CMK (cell line): ENCODE measurements at regions not wholly inside any gene's neighbourhood (a gene's known extent, or its start where the extent isn't known, plus 50 kb on each side); places are given as distances from the start of the nearest gene placed in this dataset.

Source experiments
- DNase-seq: peaks from one replicate; pipeline ENCODE4 v3.0.0-alpha.2; 2010; ENCODE audit warnings: low read depth

DNA sequence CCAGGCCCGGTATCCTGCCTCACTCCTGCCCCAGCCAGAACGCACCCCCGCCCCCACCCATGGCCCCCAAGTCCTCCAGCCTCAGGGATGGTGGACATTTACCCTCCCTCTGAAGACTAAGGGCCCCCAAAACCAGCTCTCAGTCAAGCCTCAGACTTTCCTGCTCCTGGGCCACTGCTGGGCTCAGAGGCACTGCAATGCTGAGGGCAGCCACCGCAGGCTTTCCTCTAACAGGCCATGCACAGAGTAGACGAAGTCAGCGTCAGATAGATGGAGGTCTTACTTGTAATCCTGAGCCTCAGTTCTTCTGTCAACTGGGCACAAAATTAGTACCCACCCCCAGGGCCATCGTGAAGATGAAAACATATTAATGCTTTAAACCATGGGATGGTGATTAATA is 92.6 kb downstream of the TTC32 start:
- no peak for DNase-seq

DNA sequence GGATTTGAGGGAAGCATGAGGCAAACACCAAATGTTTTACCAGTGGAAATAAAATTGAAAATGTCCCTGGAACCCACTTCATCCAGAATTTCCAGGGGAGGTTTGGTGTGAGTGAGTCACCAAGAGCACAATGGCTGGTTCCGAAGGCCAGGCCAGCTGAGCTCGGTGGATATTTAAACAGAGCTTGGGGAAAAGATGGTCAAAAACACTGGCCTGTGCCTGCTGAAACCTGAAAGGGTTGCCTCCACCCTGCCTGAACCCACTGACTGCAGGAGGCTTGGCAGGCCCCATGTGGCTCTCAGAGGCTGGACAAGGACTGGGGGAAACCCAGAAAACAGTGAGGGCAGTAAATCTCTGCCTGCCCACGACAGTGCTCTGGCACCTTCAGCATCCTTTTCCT is 93.9 kb downstream of the TTC32 start:
- DNase-seq = no peak

DNA sequence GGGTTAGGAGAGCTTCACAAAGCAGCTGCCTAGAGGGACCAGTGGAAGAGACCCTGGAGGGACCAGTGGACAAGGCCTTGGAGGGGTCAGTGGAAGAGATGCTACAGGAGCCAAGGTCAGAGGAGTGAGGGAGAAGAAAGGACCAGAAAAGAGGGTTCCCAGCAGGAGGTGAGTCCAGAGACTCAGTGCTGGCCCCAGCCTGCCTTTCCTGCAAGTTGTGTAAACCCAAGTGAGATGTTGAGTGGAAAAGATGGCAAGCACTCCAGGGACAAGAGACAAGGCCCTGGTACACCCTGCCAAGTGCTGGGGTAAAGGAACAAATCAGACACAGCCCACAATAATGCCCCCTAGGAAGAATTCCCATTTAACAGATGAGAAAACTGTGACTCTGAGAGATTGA is 94.4 kb downstream of the TTC32 start:
- DNase-seq = no peak

DNA sequence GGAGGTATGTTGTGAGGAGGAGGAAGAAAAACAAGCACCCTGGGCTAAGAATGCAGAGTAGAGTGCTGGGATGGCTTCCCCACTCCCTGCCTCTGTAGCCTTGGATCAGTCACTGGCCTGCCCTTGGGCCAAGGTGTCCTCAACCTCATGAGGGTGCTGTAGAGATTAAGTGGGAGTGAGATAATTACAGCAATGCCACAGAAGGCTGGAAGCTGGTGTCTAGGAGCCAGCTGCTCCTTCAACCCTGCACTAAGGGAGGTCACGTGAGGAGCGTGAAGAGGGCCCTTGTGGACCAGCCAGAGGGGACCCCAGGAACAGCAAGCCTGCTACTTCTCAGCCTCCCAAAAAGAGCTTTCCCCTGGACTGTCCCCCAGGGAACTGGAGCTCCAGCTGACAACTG is 95.2 kb downstream of the TTC32 start:
- DNase-seq = no peak

DNA sequence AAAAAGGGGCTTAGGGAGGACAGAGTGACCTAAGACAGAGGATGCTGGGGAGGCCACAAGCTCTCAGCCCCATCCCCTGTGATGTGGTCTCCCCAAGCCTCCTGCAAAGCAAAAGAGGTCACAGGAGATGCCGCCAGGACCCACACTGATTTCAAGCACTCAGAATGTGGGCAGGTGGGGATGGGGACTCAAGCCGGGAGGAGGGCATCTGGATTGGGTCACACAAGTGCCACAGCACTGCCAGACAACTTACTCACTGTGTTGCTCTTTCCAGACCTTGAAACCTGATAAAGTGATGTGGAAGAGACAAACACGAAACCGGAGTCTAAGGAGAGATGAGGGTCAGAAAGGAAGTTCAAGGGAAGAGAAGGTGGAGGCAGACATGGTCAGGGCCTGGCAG is 95.7 kb downstream of the TTC32 start:
- DNase-seq = no peak

DNA sequence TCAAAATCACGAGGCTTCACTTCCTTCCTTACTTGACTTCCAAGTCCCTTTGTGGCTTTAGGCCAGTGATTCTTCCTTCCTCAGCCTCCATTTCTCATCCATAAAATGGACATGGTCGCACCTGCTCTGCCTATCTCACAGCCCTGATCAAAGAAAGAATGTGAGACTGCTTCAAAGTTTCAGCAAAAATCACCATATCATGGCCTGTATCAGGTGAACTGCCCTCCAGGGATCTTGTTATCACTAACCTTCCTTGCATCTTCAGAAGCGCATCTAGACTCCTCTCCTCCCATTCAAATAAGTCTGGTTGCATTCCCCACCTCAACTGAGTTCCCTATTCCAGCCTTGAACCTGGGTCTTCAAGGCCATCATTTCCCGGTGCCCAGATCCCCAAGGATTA is 96.5 kb downstream of the TTC32 start:
- DNase-seq = no peak

DNA sequence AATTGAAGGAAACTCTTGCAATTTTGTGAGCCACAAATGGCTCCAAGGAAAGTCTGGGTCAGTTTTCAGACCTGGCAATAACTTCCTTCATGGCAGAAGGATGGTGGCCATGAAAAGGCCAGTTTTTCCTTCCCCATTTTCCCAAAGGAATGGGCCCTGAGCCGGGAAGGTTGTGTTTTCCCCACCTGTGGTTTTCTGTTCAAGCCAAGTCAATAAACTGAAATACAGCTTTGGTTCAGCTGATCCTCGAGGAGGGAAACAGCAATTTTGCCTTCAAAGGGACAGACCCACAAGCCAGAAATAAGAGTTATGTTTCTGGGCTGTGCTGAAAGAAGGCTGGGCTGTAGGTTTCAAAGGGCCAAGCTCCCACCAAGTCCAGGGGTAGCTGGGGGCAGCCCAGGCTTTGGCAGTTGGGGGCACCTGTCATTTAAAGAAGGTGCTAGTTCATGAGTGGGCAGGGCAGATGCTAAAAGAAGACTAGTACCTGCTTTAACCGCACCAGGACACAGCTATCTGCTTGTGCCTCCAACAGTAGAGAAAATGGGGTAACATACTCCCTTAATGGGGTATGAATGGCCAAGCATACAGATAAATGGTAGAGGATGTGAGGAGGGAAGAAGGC is 97.0 kb downstream of the TTC32 start:
- no peak for DNase-seq

DNA sequence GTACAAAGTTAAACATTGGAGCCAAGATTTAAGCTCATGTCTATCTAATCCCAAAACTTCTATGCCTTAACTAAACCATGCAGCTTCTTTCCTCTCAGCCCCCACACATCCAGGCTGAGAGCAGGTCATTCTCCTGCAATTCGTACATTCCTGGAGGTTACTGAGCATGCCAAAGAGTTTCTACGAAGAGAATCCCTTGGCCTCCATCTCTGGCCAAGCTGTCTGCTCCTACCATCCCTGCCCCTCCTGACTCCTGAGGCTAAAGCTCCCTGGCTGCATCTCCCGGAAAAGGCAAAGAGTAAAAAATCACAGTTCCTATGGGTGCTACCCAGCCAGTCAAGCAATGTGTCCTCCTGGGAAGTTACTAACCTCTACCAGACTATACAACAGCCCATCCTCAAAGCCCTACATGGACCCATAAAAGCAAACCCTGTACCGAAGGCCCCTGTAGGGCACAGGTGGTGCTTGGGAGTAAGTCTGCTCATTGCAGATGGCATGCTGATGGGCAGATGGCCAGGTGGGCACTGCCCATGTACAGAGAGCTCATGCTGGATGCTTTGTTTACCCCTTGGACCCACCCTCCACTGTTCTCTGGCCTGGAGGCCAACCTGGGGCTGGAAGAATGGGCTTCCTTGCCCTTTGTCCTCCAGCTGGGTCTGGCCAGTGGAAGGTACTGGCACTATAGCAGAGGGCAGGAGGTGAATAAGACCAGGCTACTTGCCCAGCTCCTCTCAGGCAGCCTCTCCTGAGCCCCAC is 99.5 kb downstream of the TTC32 start:
- no peak for DNase-seq

DNA sequence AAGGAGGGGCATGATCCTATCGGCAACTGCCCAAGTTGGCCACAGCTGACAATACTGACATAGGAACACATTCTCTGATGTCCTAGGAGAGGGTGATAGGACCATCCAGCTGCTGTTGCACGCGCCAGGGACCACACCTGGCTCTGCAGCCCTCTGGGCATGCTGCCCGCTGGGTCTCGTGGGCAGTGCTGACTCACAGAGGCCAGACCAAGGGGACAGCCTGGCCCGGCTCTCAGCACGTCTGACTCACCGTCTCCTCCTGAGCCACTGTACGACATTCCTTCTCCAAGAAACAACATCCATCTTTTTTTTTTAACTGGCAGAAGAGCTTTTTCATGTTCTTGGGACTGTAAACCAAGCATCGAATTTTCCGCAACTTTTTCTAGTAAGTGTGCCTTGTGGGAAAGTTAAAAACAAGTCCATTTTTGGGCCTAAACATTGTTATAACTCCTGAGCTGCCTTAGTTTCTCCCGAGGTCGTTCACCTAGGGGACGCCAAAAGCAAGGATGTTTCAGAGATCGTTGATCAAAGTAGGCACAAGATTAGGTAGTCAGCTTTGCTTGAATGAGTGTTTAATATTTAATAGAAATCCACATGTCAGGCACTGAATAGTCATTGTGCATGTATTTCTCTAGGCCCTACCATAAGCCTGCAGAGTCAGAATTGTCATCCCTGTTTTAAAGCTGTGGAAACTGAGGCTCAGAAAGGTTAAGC is 100.3 kb downstream of the TTC32 start:
- DNase-seq = no peak

DNA sequence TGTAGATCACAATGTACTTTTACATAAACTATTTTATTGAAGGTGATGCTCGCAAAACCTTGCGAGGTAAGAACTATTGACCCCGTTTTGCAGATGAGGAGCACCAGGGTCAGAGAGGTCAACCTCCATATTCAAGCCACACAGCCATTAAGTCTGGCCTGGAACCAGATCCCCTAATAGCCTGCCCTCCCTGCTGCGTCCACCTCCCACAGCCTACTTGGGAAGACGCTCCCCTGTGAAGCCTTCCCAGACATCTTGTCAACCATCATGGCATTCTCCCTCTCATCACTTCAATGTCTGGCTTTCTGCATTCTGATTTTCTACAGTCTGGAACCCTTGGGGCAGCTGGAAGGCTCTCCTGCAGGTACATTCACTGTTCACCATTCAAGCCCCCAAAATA is 101.0 kb downstream of the TTC32 start:
- no peak for DNase-seq

DNA sequence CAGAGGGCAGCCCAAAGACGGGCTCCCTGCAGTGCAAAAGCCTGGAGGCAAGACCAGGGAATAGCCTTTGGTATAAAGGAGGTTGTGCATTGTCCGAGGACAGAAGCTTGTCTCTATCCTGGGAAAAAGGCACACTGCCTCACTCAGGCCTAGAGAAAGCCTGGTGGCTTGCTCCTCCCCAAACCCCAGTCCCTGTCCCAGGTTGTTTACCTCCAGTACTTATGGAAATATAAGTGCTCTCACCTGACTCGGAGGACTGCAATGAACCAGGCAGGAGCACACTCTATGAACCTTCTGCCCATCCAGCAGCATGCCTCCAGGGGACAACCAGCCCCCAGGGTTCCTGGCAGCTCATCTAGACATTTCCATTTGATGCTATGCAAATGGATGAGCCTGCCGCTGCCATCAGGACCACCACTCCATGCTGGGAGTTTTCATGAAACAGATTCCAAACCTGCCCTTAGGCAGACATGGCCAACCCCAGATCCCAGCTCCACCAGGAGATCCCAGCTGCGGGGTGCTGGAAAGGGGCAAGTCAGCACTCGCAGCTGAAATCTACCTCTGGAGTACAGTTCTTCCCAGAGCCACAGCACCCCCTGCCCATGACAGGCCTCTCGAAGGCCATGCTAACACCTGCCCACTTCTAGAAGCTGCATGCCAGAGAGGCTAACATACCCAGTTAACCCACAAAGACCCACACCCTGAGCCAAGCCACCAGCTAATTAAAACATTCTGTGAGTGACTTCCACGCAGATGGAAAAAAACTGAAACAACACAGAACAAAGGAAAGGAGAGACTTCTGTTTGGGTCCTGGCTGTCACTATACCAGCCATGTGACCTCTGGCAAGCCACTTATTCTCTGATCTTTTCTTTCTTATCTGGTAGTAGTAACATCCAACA is 101.7 kb downstream of the TTC32 start:
- DNase-seq = no peak

DNA sequence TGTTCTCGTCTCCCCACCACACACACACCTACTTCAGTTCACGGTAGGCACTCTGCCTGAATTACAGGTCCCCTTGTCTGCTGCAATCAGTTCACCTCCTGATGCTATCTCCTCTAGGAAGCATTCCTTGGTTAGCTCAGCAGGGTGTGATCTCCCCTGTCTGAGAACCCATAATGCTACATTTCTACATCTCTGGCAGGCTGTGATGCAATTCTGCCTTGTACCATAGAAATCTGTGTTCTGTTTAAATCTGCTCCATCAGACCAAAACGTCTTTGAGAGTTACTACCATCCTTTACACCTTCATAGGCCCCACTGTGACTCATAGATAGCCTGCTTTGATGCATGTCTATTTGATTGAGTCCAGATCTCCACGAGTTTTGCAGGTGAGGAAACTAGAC is 103.9 kb downstream of the TTC32 start:
- no peak for DNase-seq

DNA sequence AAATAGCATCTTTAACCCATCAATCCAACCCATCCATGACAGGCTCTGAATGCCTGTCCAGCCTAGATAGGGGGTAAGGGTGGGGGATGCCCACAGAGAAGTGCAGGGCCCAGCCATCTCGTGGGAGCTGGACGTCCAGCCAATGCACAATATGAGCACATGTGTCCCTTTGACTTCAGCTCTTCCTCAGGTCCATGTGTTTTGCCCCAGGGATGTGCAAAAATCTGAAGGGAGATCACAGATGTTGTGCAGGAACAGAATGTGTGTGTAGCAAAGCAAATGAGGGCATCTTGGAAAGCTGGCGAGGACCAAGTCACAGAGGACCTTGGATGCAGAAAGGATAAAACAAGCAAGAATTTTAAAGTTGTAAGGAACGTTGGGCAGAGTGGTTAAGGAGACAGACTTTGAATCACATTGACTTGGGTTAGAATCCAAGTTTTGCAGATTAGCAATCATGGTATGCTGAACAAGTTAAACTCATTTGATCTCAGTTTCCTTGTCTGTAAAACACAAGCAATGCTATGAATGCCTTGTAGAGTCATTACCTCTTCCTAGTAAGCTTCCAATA is 104.5 kb downstream of the TTC32 start:
- DNase-seq = no peak

DNA sequence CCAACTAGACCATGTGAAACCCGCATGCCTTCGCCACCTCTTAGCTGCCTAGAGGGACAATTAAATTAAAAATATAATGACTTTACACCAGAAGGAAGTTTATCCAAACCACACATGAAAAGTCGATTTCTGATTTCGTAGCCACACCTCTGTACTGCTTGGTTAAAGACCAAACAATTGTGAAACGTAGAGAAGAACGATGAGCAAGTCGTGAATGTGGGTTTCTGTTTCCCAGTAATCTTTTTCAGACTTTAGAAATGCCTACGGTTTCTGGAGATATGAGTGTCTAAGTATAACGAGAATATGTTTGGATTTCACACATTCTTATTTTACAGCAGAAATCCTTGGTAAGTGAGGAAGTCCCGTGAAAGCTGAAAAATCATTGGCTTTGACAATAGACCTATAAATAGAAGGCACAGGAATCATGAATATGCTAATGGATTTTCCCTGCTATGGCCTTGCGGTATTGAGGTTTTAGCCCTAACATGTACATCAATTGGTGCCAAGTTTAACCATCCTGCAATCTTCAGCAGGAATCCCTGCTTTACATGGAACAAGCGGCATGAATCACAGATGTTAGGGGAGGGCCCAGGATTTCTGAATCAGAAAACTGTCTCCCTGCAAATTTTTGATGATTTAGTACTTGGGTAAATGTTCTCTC is 105.6 kb downstream of the TTC32 start:
- no peak for DNase-seq

DNA sequence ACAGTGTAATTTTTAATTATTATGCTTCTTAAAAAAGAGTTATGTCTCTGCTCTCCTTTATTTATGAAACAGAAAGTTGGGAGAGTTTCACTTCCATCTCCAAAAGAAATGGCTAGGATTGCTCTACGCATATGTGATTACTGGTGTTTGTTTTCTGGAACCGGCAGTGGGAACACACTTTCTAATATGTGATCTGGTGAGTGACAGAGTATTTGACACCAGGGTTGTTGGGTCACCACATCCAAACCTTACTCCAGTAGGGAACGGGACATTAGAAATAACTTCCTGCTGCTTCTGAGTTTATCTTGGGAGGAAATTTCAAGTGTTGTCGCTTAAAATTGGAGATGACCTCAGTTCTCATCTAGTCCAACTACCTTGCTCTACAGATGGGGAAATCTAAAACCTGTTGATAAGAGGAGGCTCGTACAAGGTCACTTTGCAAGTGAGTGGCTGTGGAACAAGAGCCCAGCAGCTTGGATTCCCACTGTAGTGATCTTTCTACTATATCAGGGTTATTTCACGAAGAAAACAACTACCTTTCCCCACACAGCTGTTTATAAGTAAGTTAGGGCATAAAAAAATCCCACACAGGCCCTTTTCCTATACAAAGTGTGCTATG is 108.5 kb downstream of the TTC32 start:
- DNase-seq = no peak

DNA sequence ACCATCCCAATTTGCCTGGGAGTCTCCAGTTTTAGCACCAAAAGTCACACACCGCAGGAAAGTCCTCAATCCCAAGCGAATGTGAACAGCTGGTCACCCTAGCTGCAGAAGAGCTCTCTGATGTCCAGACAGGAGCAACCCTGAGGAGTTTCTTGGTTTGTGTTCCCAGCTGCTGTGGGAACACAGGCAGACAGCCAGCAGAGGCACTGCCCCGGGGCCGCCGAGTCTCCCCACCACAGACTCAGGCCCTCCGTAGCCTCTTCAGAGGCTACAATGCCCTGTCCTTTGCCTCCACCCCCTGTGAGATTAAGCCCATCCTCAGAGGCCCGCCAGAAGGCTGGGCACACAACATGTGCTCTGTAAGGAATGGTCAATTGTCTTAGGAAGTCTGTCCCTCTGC is 111.5 kb downstream of the TTC32 start:
- DNase-seq = no peak

DNA sequence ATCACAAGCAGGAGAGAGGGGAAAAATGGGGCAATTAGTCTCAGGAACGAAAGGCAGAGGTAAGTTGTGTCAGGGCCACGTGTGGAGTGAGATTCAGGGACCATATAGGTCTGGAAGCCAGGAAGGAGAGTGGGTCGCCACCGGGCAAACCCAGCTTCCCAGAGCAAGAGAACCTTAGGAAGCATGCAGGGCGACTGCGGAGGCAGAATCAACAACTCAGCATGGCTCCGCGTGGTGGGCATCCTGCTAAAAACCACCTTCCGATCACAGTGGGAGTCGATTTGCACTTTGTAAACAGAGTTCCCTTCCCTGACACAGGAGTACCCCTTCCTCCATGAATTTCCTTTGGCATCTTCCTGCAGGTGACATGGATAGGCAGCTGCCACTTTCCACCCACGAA is 114.6 kb downstream of the TTC32 start:
- DNase-seq = no peak

DNA sequence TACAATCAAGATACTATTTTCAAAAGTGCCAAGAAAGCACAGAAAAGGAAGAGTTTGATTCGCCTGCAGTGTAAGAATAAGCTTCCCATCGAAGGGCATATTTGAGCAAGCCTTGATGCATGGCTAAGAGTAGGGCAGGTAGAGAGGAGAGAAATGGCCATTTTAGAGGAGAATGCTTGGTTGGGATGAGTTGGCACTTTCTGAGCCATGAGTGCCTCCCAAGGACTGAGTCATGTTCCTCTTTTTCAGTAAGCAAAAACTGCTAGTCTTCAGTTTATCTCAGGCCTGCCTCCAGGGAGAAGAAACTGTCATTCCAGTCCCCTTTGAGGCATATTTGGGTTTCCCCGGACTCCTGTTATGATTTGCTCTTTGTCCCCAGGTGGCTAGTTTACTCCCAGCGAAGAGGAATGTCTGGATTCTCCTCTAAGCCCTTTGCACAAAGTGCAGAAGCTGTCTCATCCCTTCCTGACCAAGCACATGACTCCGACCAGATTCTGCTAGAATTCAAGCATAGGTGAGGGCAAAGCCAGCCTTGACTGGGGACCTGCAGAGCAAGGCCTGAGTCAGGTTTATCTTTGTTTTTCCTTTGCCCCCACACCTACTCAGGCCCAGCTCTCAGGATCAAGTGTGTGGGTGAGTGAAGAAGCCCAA is 115.2 kb downstream of the TTC32 start:
- no peak for DNase-seq

DNA sequence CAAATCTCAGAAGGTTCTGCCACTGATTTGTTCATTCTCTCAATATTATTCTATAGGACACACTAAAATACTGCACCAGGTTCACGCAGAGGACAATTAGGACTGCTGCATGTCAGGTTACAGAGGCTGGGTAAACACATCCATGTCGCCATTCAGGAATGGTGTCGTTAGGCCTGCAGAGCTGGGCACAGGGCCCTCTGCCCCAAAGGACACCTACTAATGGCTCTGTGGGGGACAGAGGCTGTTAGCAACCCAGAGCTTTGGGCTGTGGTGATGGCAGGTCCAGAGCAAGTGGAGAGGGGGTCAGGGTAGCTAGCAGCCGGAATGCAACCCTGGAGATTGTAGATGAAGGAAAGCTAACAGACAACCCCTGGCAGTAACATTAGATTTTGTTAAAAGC is 115.9 kb downstream of the TTC32 start:
- no peak for DNase-seq

DNA sequence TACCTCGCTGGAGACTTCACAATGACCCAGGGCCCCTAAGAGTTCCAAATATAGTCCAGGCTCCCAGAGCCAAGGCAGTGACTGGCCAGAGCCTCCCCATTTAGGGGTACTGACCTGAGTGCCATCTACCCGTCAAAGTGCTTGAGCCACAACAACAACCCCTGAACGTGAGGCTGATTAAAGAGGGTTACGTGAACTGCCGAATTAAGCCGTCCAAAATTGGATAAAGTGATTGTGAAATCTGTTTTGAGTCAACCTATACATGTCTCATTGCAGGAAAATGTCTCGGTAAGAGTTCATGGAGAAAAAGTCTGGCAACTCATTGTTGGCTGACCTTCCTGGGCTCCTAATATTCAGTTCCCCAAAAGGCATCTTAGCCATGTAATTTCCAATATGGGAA is 116.3 kb downstream of the TTC32 start:
- no peak for DNase-seq

DNA sequence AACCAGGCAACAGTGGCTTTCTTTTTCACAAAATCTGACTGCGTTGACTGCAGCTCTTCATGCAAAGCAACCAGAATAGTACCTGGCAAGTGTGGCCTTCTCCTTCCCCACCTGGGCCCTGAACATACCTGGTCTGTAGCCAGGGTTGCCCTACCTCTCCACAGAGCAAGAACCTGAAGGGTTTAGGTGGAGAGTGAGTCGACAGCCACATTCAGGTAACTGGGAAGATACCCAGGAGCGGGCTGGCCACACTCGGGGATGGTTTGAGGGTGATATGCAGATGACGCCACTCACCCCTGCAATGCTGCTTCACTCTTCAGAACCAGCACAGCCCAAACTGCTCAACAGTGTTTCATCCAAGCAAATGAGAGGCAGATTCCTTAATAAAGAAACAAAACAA is 117.3 kb downstream of the TTC32 start:
- DNase-seq = no peak
